ENCODE measurements at regions not wholly inside any gene's neighbourhood (a gene's known extent, or its start where the extent isn't known, plus 50 kb on each side); places are given as distances from the start of the nearest gene placed in this dataset.

GRCh38 chr6:115601509-115601908 is 459.2 kb downstream of the FRK start:
- no peaks in the 10 kb centered on the region for H3K27me3 ChIP-seq (ENCODE audit: control insufficient read depth, insufficient read depth, low read length)
- no TSS peak for BruUV-seq (replicated peaks)
- TF ChIP-seq SIN3A (IDR thresholded peaks at IDR 0.05; ENCODE audit: borderline replicate concordance, insufficient read depth, low read depth, low read length) (no peak), CTCF (IDR thresholded peaks at IDR 0.05) (no peak), POLR2AphosphoS5 (IDR thresholded peaks at IDR 0.05; ENCODE audit: low read depth, low read length) (no peak), TCF7L2 (IDR thresholded peaks at IDR 0.05; ENCODE audit: low read depth, low read length) (no peak)
- TF ChIP-seq, protein P1, sequence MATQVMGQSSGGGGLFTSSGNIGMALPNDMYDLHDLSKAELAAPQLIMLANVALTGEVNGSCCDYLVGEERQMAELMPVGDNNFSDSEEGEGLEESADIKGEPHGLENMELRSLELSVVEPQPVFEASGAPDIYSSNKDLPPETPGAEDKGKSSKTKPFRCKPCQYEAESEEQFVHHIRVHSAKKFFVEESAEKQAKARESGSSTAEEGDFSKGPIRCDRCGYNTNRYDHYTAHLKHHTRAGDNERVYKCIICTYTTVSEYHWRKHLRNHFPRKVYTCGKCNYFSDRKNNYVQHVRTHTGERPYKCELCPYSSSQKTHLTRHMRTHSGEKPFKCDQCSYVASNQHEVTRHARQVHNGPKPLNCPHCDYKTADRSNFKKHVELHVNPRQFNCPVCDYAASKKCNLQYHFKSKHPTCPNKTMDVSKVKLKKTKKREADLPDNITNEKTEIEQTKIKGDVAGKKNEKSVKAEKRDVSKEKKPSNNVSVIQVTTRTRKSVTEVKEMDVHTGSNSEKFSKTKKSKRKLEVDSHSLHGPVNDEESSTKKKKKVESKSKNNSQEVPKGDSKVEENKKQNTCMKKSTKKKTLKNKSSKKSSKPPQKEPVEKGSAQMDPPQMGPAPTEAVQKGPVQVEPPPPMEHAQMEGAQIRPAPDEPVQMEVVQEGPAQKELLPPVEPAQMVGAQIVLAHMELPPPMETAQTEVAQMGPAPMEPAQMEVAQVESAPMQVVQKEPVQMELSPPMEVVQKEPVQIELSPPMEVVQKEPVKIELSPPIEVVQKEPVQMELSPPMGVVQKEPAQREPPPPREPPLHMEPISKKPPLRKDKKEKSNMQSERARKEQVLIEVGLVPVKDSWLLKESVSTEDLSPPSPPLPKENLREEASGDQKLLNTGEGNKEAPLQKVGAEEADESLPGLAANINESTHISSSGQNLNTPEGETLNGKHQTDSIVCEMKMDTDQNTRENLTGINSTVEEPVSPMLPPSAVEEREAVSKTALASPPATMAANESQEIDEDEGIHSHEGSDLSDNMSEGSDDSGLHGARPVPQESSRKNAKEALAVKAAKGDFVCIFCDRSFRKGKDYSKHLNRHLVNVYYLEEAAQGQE (IDR thresholded peaks at IDR 0.05; ENCODE audit: insufficient read depth in 1 of 2, low read depth in 2 of 2, low read length in 1 of 2), result no peak
- no peaks in the 10 kb centered on the region for H3K4me1 ChIP-seq (ENCODE audit: control insufficient read depth, insufficient read depth, low read length)
- no peak overlapping the region for H3K27ac ChIP-seq (ENCODE audit: low read length)
- DNase-seq (ENCODE audit: low read depth, low spot score) (no peak), ATAC-seq (no peak)
- H3K4me3 ChIP-seq (ENCODE audit: low read depth in 2 of 2, low read length in 2 of 2), result no peak overlapping the region
- peaks cover 20% of the 10 kb centered on the region; the same call in 1 of the 2 replicates for H3K9me3 ChIP-seq (ENCODE audit: control insufficient read depth, insufficient read depth, low read depth, low read length)
- intact Hi-C loops (cut with micrococcal nuclease; ENCODE audit: unreplicated experiment) (no loop called here), in situ Hi-C loops (cut with HindIII; ENCODE audit: low pct_unique_long_range_greater_than_20kb, low sequenced_read_pairs) (no loop called here)
- no peaks in the 10 kb centered on the region for H3K36me3 ChIP-seq (ENCODE audit: control insufficient read depth, insufficient read depth, low read length)
- ChIA-PET POLR2A (no interaction called here), CTCF (no interaction called here)

GRCh38 chr6:115601064-115601463 is 459.6 kb downstream of the FRK start:
- BruUV-seq (replicated peaks), result no TSS peak
- H3K9me3 ChIP-seq (ENCODE audit: control insufficient read depth, insufficient read depth, low read depth, low read length), result peaks cover 20% of the 10 kb centered on the region; the same call in 1 of the 2 replicates
- intact Hi-C loops (cut with micrococcal nuclease; ENCODE audit: unreplicated experiment) (no loop called here), in situ Hi-C loops (cut with HindIII; ENCODE audit: low pct_unique_long_range_greater_than_20kb, low sequenced_read_pairs) (no loop called here)
- TF ChIP-seq CTCF (IDR thresholded peaks at IDR 0.05), result no peak
- TF ChIP-seq SIN3A (IDR thresholded peaks at IDR 0.05; ENCODE audit: borderline replicate concordance, insufficient read depth, low read depth, low read length), result no peak
- TF ChIP-seq, protein P1 (IDR thresholded peaks at IDR 0.05; ENCODE audit: insufficient read depth in 1 of 2, low read depth in 2 of 2, low read length in 1 of 2), result no peak
- TF ChIP-seq TCF7L2 (IDR thresholded peaks at IDR 0.05; ENCODE audit: low read depth, low read length), result no peak
- TF ChIP-seq POLR2AphosphoS5 (IDR thresholded peaks at IDR 0.05; ENCODE audit: low read depth, low read length), result no peak
- no peaks in the 10 kb centered on the region for H3K27me3 ChIP-seq (ENCODE audit: control insufficient read depth, insufficient read depth, low read length)
- no peaks in the 10 kb centered on the region for H3K4me1 ChIP-seq (ENCODE audit: control insufficient read depth, insufficient read depth, low read length)
- H3K36me3 ChIP-seq (ENCODE audit: control insufficient read depth, insufficient read depth, low read length), result no peaks in the 10 kb centered on the region
- ChIA-PET POLR2A (no interaction called here), CTCF (no interaction called here)
- no peak overlapping the region for H3K27ac ChIP-seq (ENCODE audit: low read length)
- ATAC-seq (no peak), DNase-seq (ENCODE audit: low read depth, low spot score) (no peak)
- no peak overlapping the region for H3K4me3 ChIP-seq (ENCODE audit: low read depth in 2 of 2, low read length in 2 of 2)
